Epithelial cell of esophagus (primary cell): ENCODE measurements at regions not wholly inside any gene's neighbourhood (a gene's known extent, or its start where the extent isn't known, plus 50 kb on each side); places are given as distances from the start of the nearest gene placed in this dataset.

ENCODE experiments used
- DNase-seq: peaks from one replicate; pipeline ENCODE4 v3.0.0; 2010; ENCODE audit warnings: low read depth
- H3K4me3 ChIP-seq: 2 replicates; pipeline ENCODE4 v1.5.1; 2011; ENCODE audit warnings: mild to moderate bottlenecking, low read length, control low read depth
- CTCF ChIP-seq: IDR thresholded peaks from 2 replicates; pipeline ENCODE4 v1.5.1; 2011; ENCODE audit warnings: low read depth, mild to moderate bottlenecking, low read length, control low read depth, inconsistent platforms; ENCODE audit not compliant: insufficient read depth; ENCODE audit errors: missing control alignments

GRCh38 chr2:8527676-8528075 lies 154.2 kb upstream of the ID2 start:
- TF ChIP-seq CTCF: no peak
- no peak for DNase-seq
- no peak overlapping the region for H3K4me3 ChIP-seq

GRCh38 chr2:8528863-8529262 lies 153.0 kb upstream of the ID2 start:
- TF ChIP-seq CTCF: no peak
- DNase-seq: no peak
- H3K4me3 ChIP-seq: no peak overlapping the region

GRCh38 chr2:8529706-8530277 lies 152.1 kb upstream of the ID2 start:
- no peak overlapping the region for H3K4me3 ChIP-seq
- no peak for DNase-seq
- no peak for TF ChIP-seq CTCF

GRCh38 chr2:8531481-8531880 lies 150.4 kb upstream of the ID2 start:
- TF ChIP-seq CTCF: no peak
- DNase-seq: no peak
- no peak overlapping the region for H3K4me3 ChIP-seq

GRCh38 chr2:8532438-8532837 lies 149.4 kb upstream of the ID2 start:
- H3K4me3 ChIP-seq: no peak overlapping the region
- no peak for TF ChIP-seq CTCF
- DNase-seq: no peak

GRCh38 chr2:8533923-8534322 lies 147.9 kb upstream of the ID2 start:
- H3K4me3 ChIP-seq: no peak overlapping the region
- no peak for DNase-seq
- no peak for TF ChIP-seq CTCF

GRCh38 chr2:8534386-8534728 lies 147.5 kb upstream of the ID2 start:
- no peak overlapping the region for H3K4me3 ChIP-seq
- no peak for DNase-seq
- no peak for TF ChIP-seq CTCF
